T-helper 2 cell treated with Interferon-gamma antibody and Interleukin-4, amounts not matched to agents 100 ng/mL and 5 ng/mL, for 36 hours (primary cell): ENCODE measurements at regions not wholly inside any gene's neighbourhood (a gene's known extent, or its start where the extent isn't known, plus 50 kb on each side); places are given as distances from the start of the nearest gene placed in this dataset.
"Not testable (repeated sequence)": the region's sequence is repeated elsewhere in the genome, so short reads cannot be mapped to it uniquely, and the experiment has no call there.

Source experiments
- intact Hi-C: fragments of 100-400 bp; cut with micrococcal nuclease; formaldehyde crosslinking; loops from one replicate; pipeline ENCODE4 v1.15.1; 2023

GRCh38 chr4:32929796-32930699 is 2209.9 kb downstream of the PCDH7 start:
- intact Hi-C loops: no loop called here

- intact Hi-C loops: no loop called here
These were observed 2210.5 kb downstream of the PCDH7 start for GRCh38 chr4:32930700-32931099.

GRCh38 chr4:32931475-32931874 is 2211.3 kb downstream of the PCDH7 start:
- intact Hi-C loops: no loop called here

GRCh38 chr4:32932156-32932555 is 2212.0 kb downstream of the PCDH7 start:
- intact Hi-C loops: no loop called here

- intact Hi-C loops: not testable (repeated sequence)
These were observed 2219.1 kb downstream of the PCDH7 start for GRCh38 chr4:32939222-32939621.

- intact Hi-C loops: no loop called here
These were observed 2230.7 kb downstream of the PCDH7 start for GRCh38 chr4:32950866-32951265.

GRCh38 chr4:32958586-32958985 is 2238.4 kb downstream of the PCDH7 start:
- intact Hi-C loops: no loop called here

- intact Hi-C loops: no loop called here
These were observed 2241.9 kb downstream of the PCDH7 start for GRCh38 chr4:32962100-32962499.

GRCh38 chr4:32985256-32985655 is 2265.1 kb downstream of the PCDH7 start:
- intact Hi-C loops: no loop called here

GRCh38 chr4:32986236-32986635 is 2266.1 kb downstream of the PCDH7 start:
- intact Hi-C loops: no loop called here

GRCh38 chr4:32987111-32987510 is 2266.9 kb downstream of the PCDH7 start:
- intact Hi-C loops: no loop called here

GRCh38 chr4:32988165-32988811 is 2268.1 kb downstream of the PCDH7 start:
- intact Hi-C loops: no loop called here

GRCh38 chr4:32991663-32992062 is 2271.5 kb downstream of the PCDH7 start:
- intact Hi-C loops: no loop called here

- intact Hi-C loops: no loop called here
These were observed 2275.1 kb downstream of the PCDH7 start for GRCh38 chr4:32994981-32995881.

- intact Hi-C loops: no loop called here
These were observed 2293.1 kb downstream of the PCDH7 start for GRCh38 chr4:33013282-33013681.

- intact Hi-C loops: no loop called here
These were observed 2305.1 kb downstream of the PCDH7 start for GRCh38 chr4:33025236-33025635.

GRCh38 chr4:33029976-33030375 is 2309.8 kb downstream of the PCDH7 start:
- intact Hi-C loops: no loop called here

GRCh38 chr4:33031328-33031727 is 2311.2 kb downstream of the PCDH7 start:
- intact Hi-C loops: no loop called here

- intact Hi-C loops: no loop called here
These were observed 2317.3 kb downstream of the PCDH7 start for GRCh38 chr4:33037464-33037863.

- intact Hi-C loops: no loop called here
These were observed 2325.2 kb downstream of the PCDH7 start for GRCh38 chr4:33045334-33045733.

GRCh38 chr4:33052241-33052640 is 2332.1 kb downstream of the PCDH7 start:
- intact Hi-C loops: no loop called here

GRCh38 chr4:33054161-33054560 is 2334.0 kb downstream of the PCDH7 start:
- intact Hi-C loops: no loop called here
